LNCAP (cell line): ENCODE measurements at regions not wholly inside any gene's neighbourhood (a gene's known extent, or its start where the extent isn't known, plus 50 kb on each side); places are given as distances from the start of the nearest gene placed in this dataset.

Experiments
- CTCF ChIP-seq: fragments of 450-650 bp; IDR thresholded peaks from 2 replicates; pipeline ENCODE4 v1.5.1; 2017; ENCODE audit warnings: mild to moderate bottlenecking

- TF ChIP-seq CTCF, result no peak
These were observed 142.6 kb upstream of the OTX2 start for GRCh38 chr14:56952766-56953473.

- TF ChIP-seq CTCF, result no peak
These were observed 139.5 kb upstream of the OTX2 start for GRCh38 chr14:56949828-56950227.

- no peak for TF ChIP-seq CTCF
These were observed 135.0 kb upstream of the OTX2 start for GRCh38 chr14:56945291-56945690.

GRCh38 chr14:56944397-56944796 is 134.1 kb upstream of the OTX2 start:
- TF ChIP-seq CTCF, result no peak

- TF ChIP-seq CTCF, result no peak
These were observed 123.2 kb upstream of the OTX2 start for GRCh38 chr14:56933446-56933845.

- no peak for TF ChIP-seq CTCF
These were observed 108.7 kb upstream of the OTX2 start for GRCh38 chr14:56918849-56919574.

- TF ChIP-seq CTCF, result no peak
These were observed 95.0 kb upstream of the OTX2 start for GRCh38 chr14:56905282-56905681.
